ENCODE measurements at regions not wholly inside any gene's neighbourhood (a gene's known extent, or its start where the extent isn't known, plus 50 kb on each side); places are given as distances from the start of the nearest gene placed in this dataset.

DNA sequence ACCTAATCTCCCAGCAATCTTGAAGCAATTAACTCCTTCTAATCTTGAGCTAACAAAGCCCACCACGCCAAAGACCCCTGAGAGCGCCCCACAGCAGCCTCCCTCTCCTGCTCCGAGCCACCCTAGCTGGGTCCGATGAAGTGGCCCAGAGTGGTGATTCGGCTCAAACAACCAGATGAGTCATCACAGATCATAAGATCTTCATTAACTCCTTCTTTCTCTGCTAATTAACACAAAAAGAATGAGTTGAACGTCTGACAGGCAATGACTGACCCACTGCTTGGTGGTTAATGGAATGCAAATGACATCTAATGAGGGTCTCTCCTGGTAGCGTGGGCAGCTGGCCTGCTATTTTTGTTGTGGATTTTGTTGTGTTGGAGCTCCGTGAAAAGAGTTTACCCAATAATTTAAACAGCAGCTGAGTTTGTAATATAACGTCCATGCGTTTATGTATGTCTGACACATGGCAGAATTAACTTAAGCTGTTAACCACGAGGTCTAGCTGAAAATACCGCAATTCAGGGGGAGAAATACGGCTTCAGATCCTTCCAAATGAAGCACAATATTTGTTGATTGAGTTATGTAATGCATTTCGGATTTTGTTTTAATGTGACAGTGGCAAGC, 161.4 kb downstream of the RAB11FIP2 start:
- Histone ChIP-seq H3K4me3 (ENCODE audit: low read depth, low read length) (no peak overlapping the region), H3K27ac (ENCODE audit: extremely low read depth, low read depth, low read length) (no peak overlapping the region), H3K36me3 (ENCODE audit: control insufficient read depth in 2 of 2, insufficient read depth in 1 of 2, low read length in 2 of 2) (no peaks in the 10 kb centered on the region), H3K4me1 (ENCODE audit: control insufficient read depth, insufficient read depth, low read length) (no peaks in the 10 kb centered on the region), H3K9me3 (ENCODE audit: control insufficient read depth, insufficient read depth, low read depth, low read length) (no peaks in the 10 kb centered on the region)
- no peak for TF ChIP-seq ZNF324 (tag by site-specific recombination; IDR thresholded peaks at IDR 0.05)
- no peak for TF ChIP-seq ZNF175 (tag by site-specific recombination; IDR thresholded peaks at IDR 0.05)
- TF ChIP-seq, protein P1, sequence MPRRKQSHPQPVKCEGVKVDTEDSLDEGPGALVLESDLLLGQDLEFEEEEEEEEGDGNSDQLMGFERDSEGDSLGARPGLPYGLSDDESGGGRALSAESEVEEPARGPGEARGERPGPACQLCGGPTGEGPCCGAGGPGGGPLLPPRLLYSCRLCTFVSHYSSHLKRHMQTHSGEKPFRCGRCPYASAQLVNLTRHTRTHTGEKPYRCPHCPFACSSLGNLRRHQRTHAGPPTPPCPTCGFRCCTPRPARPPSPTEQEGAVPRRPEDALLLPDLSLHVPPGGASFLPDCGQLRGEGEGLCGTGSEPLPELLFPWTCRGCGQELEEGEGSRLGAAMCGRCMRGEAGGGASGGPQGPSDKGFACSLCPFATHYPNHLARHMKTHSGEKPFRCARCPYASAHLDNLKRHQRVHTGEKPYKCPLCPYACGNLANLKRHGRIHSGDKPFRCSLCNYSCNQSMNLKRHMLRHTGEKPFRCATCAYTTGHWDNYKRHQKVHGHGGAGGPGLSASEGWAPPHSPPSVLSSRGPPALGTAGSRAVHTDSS (tag by site-specific recombination; IDR thresholded peaks at IDR 0.05) = no peak
- no peak for TF ChIP-seq ZNF292 (tag by site-specific recombination; IDR thresholded peaks at IDR 0.05; ENCODE audit: borderline replicate concordance, low read depth)
- no peak for TF ChIP-seq WT1 (tag by site-specific recombination; IDR thresholded peaks at IDR 0.05)
- no peak for TF ChIP-seq KLF9 (tag by site-specific recombination; IDR thresholded peaks at IDR 0.05; ENCODE audit: low read depth)
- TF ChIP-seq ZNF514 (tag by site-specific recombination; IDR thresholded peaks at IDR 0.05) = no peak
- no peak for TF ChIP-seq ZNF24 (tag by site-specific recombination; IDR thresholded peaks at IDR 0.05)
- TF ChIP-seq, protein P2, sequence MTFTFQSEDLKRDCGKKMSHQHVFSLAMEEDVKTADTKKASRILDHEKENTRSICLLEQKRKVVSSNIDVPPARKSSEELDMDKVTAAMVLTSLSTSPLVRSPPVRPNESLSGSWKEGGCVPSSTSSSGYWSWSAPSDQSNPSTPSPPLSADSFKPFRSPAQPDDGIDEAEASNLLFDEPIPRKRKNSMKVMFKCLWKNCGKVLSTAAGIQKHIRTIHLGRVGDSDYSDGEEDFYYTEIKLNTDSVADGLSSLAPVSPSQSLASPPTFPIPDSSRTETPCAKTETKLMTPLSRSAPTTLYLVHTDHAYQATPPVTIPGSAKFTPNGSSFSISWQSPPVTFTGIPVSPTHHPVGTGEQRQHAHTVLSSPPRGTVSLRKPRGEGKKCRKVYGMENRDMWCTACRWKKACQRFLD (tag by site-specific recombination; IDR thresholded peaks at IDR 0.05) = no peak
- TF ChIP-seq, protein P3, sequence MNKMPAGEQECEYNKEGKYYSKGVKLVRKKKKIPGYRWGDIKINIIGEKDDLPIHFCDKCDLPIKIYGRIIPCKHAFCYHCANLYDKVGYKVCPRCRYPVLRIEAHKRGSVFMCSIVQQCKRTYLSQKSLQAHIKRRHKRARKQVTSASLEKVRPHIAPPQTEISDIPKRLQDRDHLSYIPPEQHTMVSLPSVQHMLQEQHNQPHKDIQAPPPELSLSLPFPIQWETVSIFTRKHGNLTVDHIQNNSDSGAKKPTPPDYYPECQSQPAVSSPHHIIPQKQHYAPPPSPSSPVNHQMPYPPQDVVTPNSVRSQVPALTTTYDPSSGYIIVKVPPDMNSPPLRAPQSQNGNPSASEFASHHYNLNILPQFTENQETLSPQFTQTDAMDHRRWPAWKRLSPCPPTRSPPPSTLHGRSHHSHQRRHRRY (tag by site-specific recombination; IDR thresholded peaks at IDR 0.05) = no peak
- no peak for TF ChIP-seq ZNF157 (tag by site-specific recombination; IDR thresholded peaks at IDR 0.05)
- no peak for TF ChIP-seq ZFP37 (tag by site-specific recombination; IDR thresholded peaks at IDR 0.05)
- CTCF ChIA-PET = interaction anchor here (0.6 kb wide), 1 partner anchor 21 kb away, joined by 3 read pairs; no protein-coding TSS in a partner anchor
- POLR2A ChIA-PET = no interaction called here

DNA sequence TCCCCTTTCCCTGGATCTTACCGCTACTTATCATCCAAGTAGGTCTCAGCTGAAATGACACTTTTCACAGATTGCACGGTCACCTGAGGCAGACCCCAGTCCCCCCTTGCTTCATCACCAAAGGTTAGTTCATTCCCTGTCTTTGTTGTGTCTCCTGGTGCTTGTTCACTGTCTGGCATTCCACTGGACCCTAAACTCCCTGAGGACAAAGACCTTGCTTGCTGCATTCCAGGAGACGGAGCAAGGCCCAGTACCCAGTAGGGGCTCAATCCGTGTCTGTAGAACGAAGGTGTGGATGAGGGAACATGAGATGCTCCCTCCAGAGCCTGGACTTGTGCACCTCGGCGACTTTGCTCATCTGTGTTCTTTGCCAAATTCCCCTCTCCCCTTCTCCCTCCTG, 160.0 kb downstream of the RAB11FIP2 start:
- Histone ChIP-seq H3K27ac (ENCODE audit: extremely low read depth, low read depth, low read length) (no peak overlapping the region), H3K9me3 (ENCODE audit: control insufficient read depth, insufficient read depth, low read depth, low read length) (no peaks in the 10 kb centered on the region), H3K4me3 (ENCODE audit: low read depth, low read length) (no peak overlapping the region), H3K36me3 (ENCODE audit: control insufficient read depth in 2 of 2, insufficient read depth in 1 of 2, low read length in 2 of 2) (no peaks in the 10 kb centered on the region), H3K4me1 (ENCODE audit: control insufficient read depth, insufficient read depth, low read length) (no peaks in the 10 kb centered on the region)
- ChIA-PET POLR2A (no interaction called here), CTCF (no interaction called here)
- TF ChIP-seq MYNN (tag by site-specific recombination; IDR thresholded peaks at IDR 0.05; ENCODE audit: borderline replicate concordance) = no peak
- TF ChIP-seq REST (tag by site-specific recombination; IDR thresholded peaks at IDR 0.05) = no peak
- no peak for TF ChIP-seq ZNF18 (tag by site-specific recombination; IDR thresholded peaks at IDR 0.05)
- TF ChIP-seq TRIM28 (IDR thresholded peaks at IDR 0.05; ENCODE audit: borderline replicate concordance, low read length) = no peak
- TF ChIP-seq ZNF324 (tag by site-specific recombination; IDR thresholded peaks at IDR 0.05) = no peak
- TF ChIP-seq, protein P4, sequence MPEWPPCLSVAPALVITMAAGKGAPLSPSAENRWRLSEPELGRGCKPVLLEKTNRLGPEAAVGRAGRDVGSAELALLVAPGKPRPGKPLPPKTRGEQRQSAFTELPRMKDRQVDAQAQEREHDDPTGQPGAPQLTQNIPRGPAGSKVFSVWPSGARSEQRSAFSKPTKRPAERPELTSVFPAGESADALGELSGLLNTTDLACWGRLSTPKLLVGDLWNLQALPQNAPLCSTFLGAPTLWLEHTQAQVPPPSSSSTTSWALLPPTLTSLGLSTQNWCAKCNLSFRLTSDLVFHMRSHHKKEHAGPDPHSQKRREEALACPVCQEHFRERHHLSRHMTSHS (tag by site-specific recombination; IDR thresholded peaks at IDR 0.05) = no peak
